EH (cell line): ENCODE measurements at regions not wholly inside any gene's neighbourhood (a gene's known extent, or its start where the extent isn't known, plus 50 kb on each side); places are given as distances from the start of the nearest gene placed in this dataset.

ENCODE experiments used
- DNase-seq: peaks from one replicate; pipeline ENCODE4 v3.0.0-alpha.2; 2015; ENCODE audit warnings: low read depth

GRCh38 chr4:125688841-125689240 lies 374.1 kb downstream of the FAT4 start:
- no peak for DNase-seq

GRCh38 chr4:125689805-125690204 lies 375.1 kb downstream of the FAT4 start:
- DNase-seq: no peak

- DNase-seq: no peak
Observed at GRCh38 chr4:125693228-125693627, 378.5 kb downstream of the FAT4 start.

GRCh38 chr4:125702406-125702805 lies 387.7 kb downstream of the FAT4 start:
- DNase-seq: peak; percentile 10

GRCh38 chr4:125703443-125703842 lies 388.7 kb downstream of the FAT4 start:
- peak; percentile 50 for DNase-seq

- peak; percentile 55 for DNase-seq
Observed at GRCh38 chr4:125704726-125705125, 390.0 kb downstream of the FAT4 start.

GRCh38 chr4:125705681-125706080 lies 390.9 kb downstream of the FAT4 start:
- DNase-seq: no peak

GRCh38 chr4:125707397-125707796 lies 392.6 kb downstream of the FAT4 start:
- no peak for DNase-seq

- DNase-seq: no peak
Observed at GRCh38 chr4:125710766-125711165, 396.0 kb downstream of the FAT4 start.

- no peak for DNase-seq
Observed at GRCh38 chr4:125714049-125714448, 399.3 kb downstream of the FAT4 start.

GRCh38 chr4:125714845-125715244 lies 400.1 kb downstream of the FAT4 start:
- no peak for DNase-seq

GRCh38 chr4:125719987-125720386 lies 405.2 kb downstream of the FAT4 start:
- no peak for DNase-seq

GRCh38 chr4:125722009-125722408 lies 407.3 kb downstream of the FAT4 start:
- DNase-seq: no peak

GRCh38 chr4:125725957-125726525 lies 411.3 kb downstream of the FAT4 start:
- DNase-seq: no peak

GRCh38 chr4:125727931-125728330 lies 413.2 kb downstream of the FAT4 start:
- DNase-seq: no peak

GRCh38 chr4:125728568-125728967 lies 413.8 kb downstream of the FAT4 start:
- DNase-seq: peak; percentile 93

GRCh38 chr4:125729171-125729570 lies 414.4 kb downstream of the FAT4 start:
- DNase-seq: no peak

GRCh38 chr4:125732632-125733031 lies 417.9 kb downstream of the FAT4 start:
- no peak for DNase-seq

- no peak for DNase-seq
Observed at GRCh38 chr4:125734504-125734903, 419.7 kb downstream of the FAT4 start.

GRCh38 chr4:125735102-125735501 lies 420.3 kb downstream of the FAT4 start:
- peak; percentile 90 for DNase-seq

- peak; percentile 68 for DNase-seq
Observed at GRCh38 chr4:125736057-125736456, 421.3 kb downstream of the FAT4 start.

GRCh38 chr4:125739760-125740159 lies 425.0 kb downstream of the FAT4 start:
- peak; percentile 24 for DNase-seq

- DNase-seq: peak; percentile 47
Observed at GRCh38 chr4:125741825-125742452, 427.2 kb downstream of the FAT4 start.

GRCh38 chr4:125744891-125745364 lies 430.2 kb downstream of the FAT4 start:
- DNase-seq: no peak
